ENCODE measurements at regions not wholly inside any gene's neighbourhood (a gene's known extent, or its start where the extent isn't known, plus 50 kb on each side); places are given as distances from the start of the nearest gene placed in this dataset.

GRCh38 chr2:18251486-18251885, 309.0 kb downstream of the RDH14 start:
- Mint-ChIP-seq H3K4me3 (no peak overlapping the region), H3K36me3 (ENCODE audit: low read depth) (no peaks in the 10 kb centered on the region), H3K27me3 (no peaks in the 10 kb centered on the region), H3K4me1 (no peaks in the 10 kb centered on the region), H3K9me3 (no peaks in the 10 kb centered on the region), H3K27ac (no peak overlapping the region)
- ChIA-PET CTCF (no interaction called here), POLR2A (no interaction called here)
- intact Hi-C loops (cut with micrococcal nuclease), result no loop called here
- DNase-seq, result no peak
- TF ChIP-seq CTCF (IDR thresholded peaks at IDR 0.05), result no peak
- ATAC-seq (ENCODE audit: low read depth), result no peak

- Mint-ChIP-seq H3K36me3 (ENCODE audit: low read depth) (no peaks in the 10 kb centered on the region), H3K4me1 (no peaks in the 10 kb centered on the region), H3K9me3 (no peaks in the 10 kb centered on the region), H3K27me3 (no peaks in the 10 kb centered on the region), H3K27ac (no peak overlapping the region), H3K4me3 (no peak overlapping the region)
- POLR2A ChIA-PET, result no interaction called here
- DNase-seq, result no peak
- ATAC-seq (ENCODE audit: low read depth), result no peak
- CTCF ChIA-PET, result no interaction called here
- no peak for TF ChIP-seq CTCF (IDR thresholded peaks at IDR 0.05)
- intact Hi-C loops (cut with micrococcal nuclease), result no loop called here
These were observed 313.0 kb downstream of the RDH14 start for GRCh38 chr2:18247282-18248110.

GRCh38 chr2:18245375-18245774, 315.1 kb downstream of the RDH14 start:
- Mint-ChIP-seq H3K4me3 (no peak overlapping the region), H3K4me1 (no peaks in the 10 kb centered on the region), H3K36me3 (ENCODE audit: low read depth) (no peaks in the 10 kb centered on the region), H3K27me3 (no peaks in the 10 kb centered on the region), H3K9me3 (no peaks in the 10 kb centered on the region), H3K27ac (no peak overlapping the region)
- ChIA-PET CTCF (no interaction called here), POLR2A (no interaction called here)
- ATAC-seq (ENCODE audit: low read depth) (no peak), DNase-seq (no peak)
- TF ChIP-seq CTCF (IDR thresholded peaks at IDR 0.05), result no peak
- intact Hi-C loops (cut with micrococcal nuclease), result no loop called here

GRCh38 chr2:18244845-18245244, 315.6 kb downstream of the RDH14 start:
- H3K36me3 Mint-ChIP-seq (ENCODE audit: low read depth), result no peaks in the 10 kb centered on the region
- H3K4me3 Mint-ChIP-seq, result no peak overlapping the region
- no peaks in the 10 kb centered on the region for H3K27me3 Mint-ChIP-seq
- POLR2A ChIA-PET, result no interaction called here
- TF ChIP-seq CTCF (IDR thresholded peaks at IDR 0.05), result no peak
- H3K4me1 Mint-ChIP-seq, result no peaks in the 10 kb centered on the region
- ATAC-seq (ENCODE audit: low read depth) (no peak), DNase-seq (no peak)
- no peaks in the 10 kb centered on the region for H3K9me3 Mint-ChIP-seq
- CTCF ChIA-PET, result no interaction called here
- intact Hi-C loops (cut with micrococcal nuclease), result no loop called here
- no peak overlapping the region for H3K27ac Mint-ChIP-seq

GRCh38 chr2:18243816-18244215, 316.6 kb downstream of the RDH14 start:
- H3K27me3 Mint-ChIP-seq, result no peaks in the 10 kb centered on the region
- H3K4me3 Mint-ChIP-seq, result no peak overlapping the region
- TF ChIP-seq CTCF (IDR thresholded peaks at IDR 0.05), result no peak
- intact Hi-C loops (cut with micrococcal nuclease), result no loop called here
- DNase-seq (no peak), ATAC-seq (ENCODE audit: low read depth) (no peak)
- H3K9me3 Mint-ChIP-seq, result no peaks in the 10 kb centered on the region
- ChIA-PET CTCF (no interaction called here), POLR2A (no interaction called here)
- no peaks in the 10 kb centered on the region for H3K4me1 Mint-ChIP-seq
- no peak overlapping the region for H3K27ac Mint-ChIP-seq
- H3K36me3 Mint-ChIP-seq (ENCODE audit: low read depth), result no peaks in the 10 kb centered on the region

Measured in activated B cell treated with CpG ODN at 0.5 μM for 24 hours (primary cell).